ENCODE measurements at regions not wholly inside any gene's neighbourhood (a gene's known extent, or its start where the extent isn't known, plus 50 kb on each side); places are given as distances from the start of the nearest gene placed in this dataset.

DNA sequence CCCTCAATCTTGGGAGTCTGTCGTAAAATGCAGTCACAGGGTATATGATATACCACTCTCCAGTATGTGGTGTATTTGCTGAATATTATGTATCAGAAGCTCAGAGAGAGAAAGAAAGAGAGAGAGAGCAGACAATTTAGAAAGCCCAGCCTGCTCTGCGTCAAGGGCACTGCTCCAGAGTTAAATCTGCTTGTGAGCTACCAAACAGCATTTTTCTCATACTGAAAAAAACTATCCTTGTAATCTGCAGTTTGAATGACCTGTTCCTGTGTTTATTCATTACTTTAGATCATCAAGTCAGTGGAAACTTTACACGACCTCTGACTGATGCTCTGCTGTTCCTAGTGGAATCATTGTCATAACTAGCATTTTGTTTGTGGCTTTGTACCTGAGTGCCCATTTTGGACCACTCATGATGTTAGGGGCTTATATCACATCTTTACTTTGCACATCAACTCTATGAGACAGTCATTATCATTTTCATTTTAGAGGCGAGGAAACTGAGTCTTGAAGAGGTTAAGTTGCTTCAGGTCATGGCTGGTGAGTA, 89.2 kb upstream of the PELI1 start:
- H3K4me1 Mint-ChIP-seq (ENCODE audit: low read depth, unreplicated experiment): peaks cover 7% of the 10 kb centered on the region
- DNase-seq: no peak
- no peaks in the 10 kb centered on the region for H3K4me1 ChIP-seq
- H3K9me3 ChIP-seq: no peaks in the 10 kb centered on the region
- no peaks in the 10 kb centered on the region for H3K27me3 Mint-ChIP-seq (ENCODE audit: insufficient read depth, unreplicated experiment)
- no peaks in the 10 kb centered on the region for H3K9me3 Mint-ChIP-seq (ENCODE audit: unreplicated experiment)
- intact Hi-C loops (cut with micrococcal nuclease; ENCODE audit: unreplicated experiment): no loop called here
- no peak overlapping the region for H3K4me3 Mint-ChIP-seq (ENCODE audit: unreplicated experiment)
- TF ChIP-seq, protein P1, sequence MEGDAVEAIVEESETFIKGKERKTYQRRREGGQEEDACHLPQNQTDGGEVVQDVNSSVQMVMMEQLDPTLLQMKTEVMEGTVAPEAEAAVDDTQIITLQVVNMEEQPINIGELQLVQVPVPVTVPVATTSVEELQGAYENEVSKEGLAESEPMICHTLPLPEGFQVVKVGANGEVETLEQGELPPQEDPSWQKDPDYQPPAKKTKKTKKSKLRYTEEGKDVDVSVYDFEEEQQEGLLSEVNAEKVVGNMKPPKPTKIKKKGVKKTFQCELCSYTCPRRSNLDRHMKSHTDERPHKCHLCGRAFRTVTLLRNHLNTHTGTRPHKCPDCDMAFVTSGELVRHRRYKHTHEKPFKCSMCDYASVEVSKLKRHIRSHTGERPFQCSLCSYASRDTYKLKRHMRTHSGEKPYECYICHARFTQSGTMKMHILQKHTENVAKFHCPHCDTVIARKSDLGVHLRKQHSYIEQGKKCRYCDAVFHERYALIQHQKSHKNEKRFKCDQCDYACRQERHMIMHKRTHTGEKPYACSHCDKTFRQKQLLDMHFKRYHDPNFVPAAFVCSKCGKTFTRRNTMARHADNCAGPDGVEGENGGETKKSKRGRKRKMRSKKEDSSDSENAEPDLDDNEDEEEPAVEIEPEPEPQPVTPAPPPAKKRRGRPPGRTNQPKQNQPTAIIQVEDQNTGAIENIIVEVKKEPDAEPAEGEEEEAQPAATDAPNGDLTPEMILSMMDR (IDR thresholded peaks at IDR 0.05; ENCODE audit: insufficient read depth in 1 of 2, low read depth in 1 of 2, low read length in 1 of 2, severe bottlenecking in 1 of 2, unreplicated experiment in 1 of 2): no peak
- ChIA-PET POLR2A (no interaction called here), CTCF (no interaction called here)
- H3K27ac Mint-ChIP-seq (ENCODE audit: unreplicated experiment): no peak overlapping the region
- no peaks in the 10 kb centered on the region for H3K27me3 ChIP-seq (replicated peaks; ENCODE audit: control insufficient read depth, insufficient read depth, low read length)
- no peaks in the 10 kb centered on the region for H3K36me3 Mint-ChIP-seq (ENCODE audit: insufficient read depth, unreplicated experiment)
- BruUV-seq (replicated peaks): no TSS peak
- no peak overlapping the region for H3K4me3 ChIP-seq (ENCODE audit: low read depth, low read length)
- H3K36me3 ChIP-seq (ENCODE audit: control insufficient read depth, insufficient read depth, low read length): no peaks in the 10 kb centered on the region

DNA sequence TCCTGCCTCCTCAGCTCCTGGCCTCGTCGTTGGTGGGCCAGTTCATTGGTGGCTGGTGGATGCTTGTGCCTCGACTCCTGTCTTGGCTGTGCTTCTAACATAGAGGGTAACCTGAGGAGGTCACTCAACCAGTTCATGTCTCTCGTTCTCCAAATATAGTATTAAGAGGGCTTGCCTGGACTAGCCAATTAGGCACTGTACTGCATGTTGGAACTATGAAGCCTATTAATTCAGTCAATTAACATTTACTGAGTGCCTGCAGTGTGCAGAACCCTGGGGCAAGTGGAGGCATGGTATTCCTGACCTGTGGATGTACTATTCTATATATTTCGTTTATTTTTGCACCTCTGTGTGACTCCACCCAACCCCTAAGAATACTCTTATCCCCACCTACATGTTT, 89.9 kb upstream of the PELI1 start:
- ChIA-PET CTCF (no interaction called here), POLR2A (no interaction called here)
- Histone ChIP-seq H3K4me3 (ENCODE audit: low read depth, low read length) (no peak overlapping the region), H3K36me3 (ENCODE audit: control insufficient read depth, insufficient read depth, low read length) (no peaks in the 10 kb centered on the region), H3K4me1 (no peaks in the 10 kb centered on the region), H3K9me3 (no peaks in the 10 kb centered on the region), H3K27me3 (replicated peaks; ENCODE audit: control insufficient read depth, insufficient read depth, low read length) (no peaks in the 10 kb centered on the region)
- TF ChIP-seq, protein P1 (IDR thresholded peaks at IDR 0.05; ENCODE audit: insufficient read depth in 1 of 2, low read depth in 1 of 2, low read length in 1 of 2, severe bottlenecking in 1 of 2, unreplicated experiment in 1 of 2): no peak
- H3K27me3 Mint-ChIP-seq (ENCODE audit: insufficient read depth, unreplicated experiment): no peaks in the 10 kb centered on the region
- no TSS peak for BruUV-seq (replicated peaks)
- intact Hi-C loops (cut with micrococcal nuclease; ENCODE audit: unreplicated experiment): no loop called here
- H3K27ac Mint-ChIP-seq (ENCODE audit: unreplicated experiment): no peak overlapping the region
- DNase-seq: no peak
- H3K4me3 Mint-ChIP-seq (ENCODE audit: unreplicated experiment): no peak overlapping the region
- H3K36me3 Mint-ChIP-seq (ENCODE audit: insufficient read depth, unreplicated experiment): no peaks in the 10 kb centered on the region
- peaks cover 7% of the 10 kb centered on the region for H3K4me1 Mint-ChIP-seq (ENCODE audit: low read depth, unreplicated experiment)
- no peaks in the 10 kb centered on the region for H3K9me3 Mint-ChIP-seq (ENCODE audit: unreplicated experiment)

DNA sequence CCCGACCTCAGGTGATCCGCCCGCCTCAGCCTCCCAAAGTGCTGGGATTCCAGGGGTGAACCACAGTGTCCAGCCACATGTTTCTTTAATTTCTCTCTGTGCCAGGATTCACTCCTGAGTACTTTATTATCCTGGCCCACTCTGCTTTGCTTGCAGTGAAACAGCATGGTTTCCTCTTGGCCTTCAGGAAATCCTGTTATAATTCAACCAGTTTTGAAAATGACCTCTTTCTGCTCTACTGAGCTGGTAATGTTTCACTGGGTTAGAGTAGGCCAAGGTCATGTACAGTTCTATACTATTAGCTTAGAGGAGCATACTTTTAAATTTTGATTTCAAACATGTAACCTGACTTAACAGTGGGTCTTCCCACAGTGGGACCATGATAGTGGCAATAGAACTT, 90.6 kb upstream of the PELI1 start:
- H3K4me3 ChIP-seq (ENCODE audit: low read depth, low read length): no peak overlapping the region
- no peaks in the 10 kb centered on the region for H3K9me3 ChIP-seq
- DNase-seq: no peak
- Mint-ChIP-seq H3K27ac (ENCODE audit: unreplicated experiment) (no peak overlapping the region), H3K9me3 (ENCODE audit: unreplicated experiment) (no peaks in the 10 kb centered on the region), H3K4me1 (ENCODE audit: low read depth, unreplicated experiment) (peaks cover 7% of the 10 kb centered on the region), H3K4me3 (ENCODE audit: unreplicated experiment) (no peak overlapping the region), H3K36me3 (ENCODE audit: insufficient read depth, unreplicated experiment) (no peaks in the 10 kb centered on the region), H3K27me3 (ENCODE audit: insufficient read depth, unreplicated experiment) (no peaks in the 10 kb centered on the region)
- TF ChIP-seq, protein P1 (IDR thresholded peaks at IDR 0.05; ENCODE audit: insufficient read depth in 1 of 2, low read depth in 1 of 2, low read length in 1 of 2, severe bottlenecking in 1 of 2, unreplicated experiment in 1 of 2): no peak
- no peaks in the 10 kb centered on the region for H3K36me3 ChIP-seq (ENCODE audit: control insufficient read depth, insufficient read depth, low read length)
- ChIA-PET POLR2A (no interaction called here), CTCF (no interaction called here)
- no peaks in the 10 kb centered on the region for H3K27me3 ChIP-seq (replicated peaks; ENCODE audit: control insufficient read depth, insufficient read depth, low read length)
- no peaks in the 10 kb centered on the region for H3K4me1 ChIP-seq
- intact Hi-C loops (cut with micrococcal nuclease; ENCODE audit: unreplicated experiment): no loop called here
- no TSS peak for BruUV-seq (replicated peaks)

All from Caco-2 (cell line).